ENCODE measurements at regions not wholly inside any gene's neighbourhood (a gene's known extent, or its start where the extent isn't known, plus 50 kb on each side); places are given as distances from the start of the nearest gene placed in this dataset.

- TF ChIP-seq CTCF (IDR thresholded peaks at IDR 0.05; ENCODE audit: low read length) (no peak), EZH2 (IDR thresholded peaks at IDR 0.05; ENCODE audit: borderline replicate concordance, low read length) (no peak)
These were observed 216.4 kb upstream of the AFF2 start for GRCh38 chrX:148284056-148284455.

All from OCI-LY1 (cell line).